22Rv1 (cell line): ENCODE measurements at regions not wholly inside any gene's neighbourhood (a gene's known extent, or its start where the extent isn't known, plus 50 kb on each side); places are given as distances from the start of the nearest gene placed in this dataset.

Experiments
- H3K27ac ChIP-seq: fragments of 450-650 bp; 2 replicates; pipeline ENCODE4 v1.5.1; 2017
- ZFX ChIP-seq: fragments of 450-650 bp; IDR thresholded peaks from 2 replicates; pipeline ENCODE4 v1.6.1; 2017; ENCODE audit warnings: antibody characterized with exemption, borderline replicate concordance
- TF ChIP-seq, protein P1 (sequence below): fragments of 450-650 bp; IDR thresholded peaks from 2 replicates; pipeline ENCODE4 v1.5.1; 2017; ENCODE audit warnings: mild to moderate bottlenecking

DNA sequence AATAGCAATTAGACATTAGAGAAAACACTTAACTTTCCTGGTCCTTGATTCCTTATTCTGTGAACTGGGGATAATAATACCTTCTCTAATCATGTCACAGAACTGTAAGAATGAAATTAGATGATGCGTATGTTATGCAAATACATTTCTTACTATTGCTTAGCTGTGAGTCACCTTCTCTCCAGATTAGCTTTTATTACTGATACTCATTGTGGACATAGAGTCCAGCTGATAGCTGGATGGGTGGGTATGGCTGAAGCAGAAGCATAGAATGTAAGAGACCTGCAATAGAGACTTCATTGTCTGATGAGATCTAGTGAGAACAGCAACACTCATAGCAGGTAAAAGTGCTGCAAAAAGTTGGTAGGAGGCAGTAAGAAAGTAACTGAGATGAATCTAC is 437.2 kb upstream of the ZFP42 start:
- no peak overlapping the region for H3K27ac ChIP-seq
- no peak for TF ChIP-seq ZFX
- TF ChIP-seq, protein P1, sequence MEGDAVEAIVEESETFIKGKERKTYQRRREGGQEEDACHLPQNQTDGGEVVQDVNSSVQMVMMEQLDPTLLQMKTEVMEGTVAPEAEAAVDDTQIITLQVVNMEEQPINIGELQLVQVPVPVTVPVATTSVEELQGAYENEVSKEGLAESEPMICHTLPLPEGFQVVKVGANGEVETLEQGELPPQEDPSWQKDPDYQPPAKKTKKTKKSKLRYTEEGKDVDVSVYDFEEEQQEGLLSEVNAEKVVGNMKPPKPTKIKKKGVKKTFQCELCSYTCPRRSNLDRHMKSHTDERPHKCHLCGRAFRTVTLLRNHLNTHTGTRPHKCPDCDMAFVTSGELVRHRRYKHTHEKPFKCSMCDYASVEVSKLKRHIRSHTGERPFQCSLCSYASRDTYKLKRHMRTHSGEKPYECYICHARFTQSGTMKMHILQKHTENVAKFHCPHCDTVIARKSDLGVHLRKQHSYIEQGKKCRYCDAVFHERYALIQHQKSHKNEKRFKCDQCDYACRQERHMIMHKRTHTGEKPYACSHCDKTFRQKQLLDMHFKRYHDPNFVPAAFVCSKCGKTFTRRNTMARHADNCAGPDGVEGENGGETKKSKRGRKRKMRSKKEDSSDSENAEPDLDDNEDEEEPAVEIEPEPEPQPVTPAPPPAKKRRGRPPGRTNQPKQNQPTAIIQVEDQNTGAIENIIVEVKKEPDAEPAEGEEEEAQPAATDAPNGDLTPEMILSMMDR = no peak

DNA sequence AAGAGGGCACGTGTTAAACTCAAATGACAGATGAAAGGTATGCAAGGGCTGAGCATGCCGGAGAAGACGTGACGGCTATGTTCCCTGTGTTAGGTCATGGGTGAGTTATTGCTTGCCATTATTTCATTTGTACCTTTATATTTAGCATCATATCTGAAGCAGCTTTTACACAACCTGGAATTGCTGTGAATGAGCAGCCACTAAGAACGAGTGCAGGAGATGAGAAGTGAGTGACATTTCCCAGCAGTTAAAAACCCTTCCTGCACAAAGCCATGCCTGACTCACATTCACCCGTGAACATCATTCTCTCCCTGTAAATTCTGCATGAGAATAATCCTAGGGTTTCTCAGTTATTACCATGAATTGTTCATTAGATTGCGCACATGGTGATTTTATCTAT is 433.2 kb upstream of the ZFP42 start:
- no peak overlapping the region for H3K27ac ChIP-seq
- TF ChIP-seq, protein P1 = no peak
- no peak for TF ChIP-seq ZFX

DNA sequence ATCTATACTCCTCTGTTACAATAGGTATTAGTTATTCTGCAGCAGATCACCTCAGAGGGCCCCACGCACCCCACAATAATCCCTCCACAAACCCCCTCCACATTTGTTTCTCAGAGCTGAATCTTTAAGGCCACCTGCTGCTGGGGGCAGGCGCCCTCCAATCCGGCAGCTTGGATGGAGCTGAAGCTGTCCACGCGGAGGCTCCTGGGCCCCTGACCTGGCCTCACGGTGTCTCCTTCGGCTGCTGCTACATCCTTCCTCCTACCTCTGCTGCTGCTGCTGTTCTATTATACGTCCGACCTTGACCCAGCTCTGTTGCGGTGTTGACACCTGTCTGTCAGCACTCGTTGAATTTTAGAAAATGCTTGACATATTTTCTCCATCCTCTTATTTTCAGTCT is 430.2 kb upstream of the ZFP42 start:
- H3K27ac ChIP-seq = no peak overlapping the region
- no peak for TF ChIP-seq ZFX
- TF ChIP-seq, protein P1 = no peak

DNA sequence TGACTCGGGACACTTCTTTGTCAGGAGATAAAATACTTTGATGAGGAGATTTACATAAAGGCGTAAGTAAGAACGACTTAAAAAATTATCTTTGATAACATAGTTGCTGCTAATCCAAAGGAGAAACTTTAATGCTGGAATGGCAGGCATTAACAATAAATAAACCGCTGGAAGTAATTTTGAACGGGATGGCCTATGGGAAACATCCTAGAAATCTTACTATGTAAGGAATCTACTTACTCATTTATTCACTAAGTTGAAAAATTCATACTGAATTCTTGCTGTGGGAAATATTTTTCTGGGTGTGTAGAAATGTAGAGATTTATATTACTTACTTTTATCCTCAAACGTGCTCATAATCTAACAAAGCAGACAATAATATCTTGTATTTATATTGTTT is 425.7 kb upstream of the ZFP42 start:
- no peak for TF ChIP-seq ZFX
- TF ChIP-seq, protein P1 = no peak
- no peak overlapping the region for H3K27ac ChIP-seq

DNA sequence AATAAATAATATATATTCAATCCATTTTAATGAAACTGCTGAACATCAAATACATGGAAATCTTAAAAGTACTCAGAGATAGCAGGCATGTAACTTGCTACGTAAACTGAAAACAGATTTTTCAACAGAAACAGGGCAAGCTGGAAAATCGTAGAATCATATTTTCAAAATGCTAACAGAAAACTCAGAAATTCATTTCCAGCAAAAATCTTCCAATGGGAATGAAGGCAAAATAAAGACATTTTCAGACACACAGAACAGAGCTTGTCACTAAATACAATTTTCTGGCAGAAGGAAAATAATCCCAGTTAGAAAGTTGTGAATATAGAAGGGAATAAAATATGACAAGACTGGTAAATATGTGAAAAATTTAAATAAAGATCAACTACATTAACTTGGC is 419.9 kb upstream of the ZFP42 start:
- TF ChIP-seq, protein P1 = no peak
- no peak for TF ChIP-seq ZFX
- no peak overlapping the region for H3K27ac ChIP-seq

DNA sequence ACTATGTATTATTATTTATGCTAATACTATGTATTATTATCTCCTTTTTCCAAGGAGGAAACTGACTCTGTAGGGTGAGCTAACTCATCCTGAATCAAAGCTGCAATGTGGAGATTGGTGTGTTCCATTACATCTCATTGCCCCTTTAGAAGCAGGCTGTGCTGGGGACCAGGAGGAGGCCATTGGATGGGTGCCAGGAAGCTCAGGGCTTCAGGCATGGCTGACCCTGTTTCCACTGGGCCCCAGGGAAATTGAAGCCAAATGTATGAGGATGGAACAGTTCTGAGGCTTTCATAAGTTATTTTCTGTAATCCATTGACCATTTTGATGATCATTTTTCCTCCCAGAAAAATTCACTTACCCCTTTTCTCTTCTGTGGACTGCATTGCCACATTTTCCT is 418.8 kb upstream of the ZFP42 start:
- no peak overlapping the region for H3K27ac ChIP-seq
- TF ChIP-seq ZFX = no peak
- TF ChIP-seq, protein P1 = no peak

DNA sequence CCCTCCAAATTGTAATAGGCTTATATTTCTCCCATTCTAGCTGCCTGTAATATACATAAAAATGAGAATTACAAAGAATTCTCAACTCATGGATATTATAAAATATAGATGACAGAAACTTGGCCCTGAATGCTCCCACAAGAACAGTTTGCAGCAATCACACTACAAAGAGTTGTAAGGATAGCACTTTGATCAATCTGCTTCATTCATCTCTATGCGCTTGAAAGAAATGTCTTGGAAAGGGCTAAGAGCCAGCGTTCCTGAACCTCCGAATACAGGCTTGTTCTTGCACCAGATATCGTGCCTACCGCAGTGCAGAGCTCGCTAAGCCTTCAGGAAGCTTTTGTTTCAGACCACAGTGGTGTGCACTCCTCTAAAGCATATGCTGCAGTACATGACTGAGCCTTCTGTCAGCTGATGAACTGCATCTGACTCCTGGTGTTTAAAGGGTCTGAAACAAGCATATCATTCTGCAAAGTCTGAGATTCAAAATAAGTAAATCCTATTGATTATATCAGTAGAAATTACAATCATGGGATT is 417.6 kb upstream of the ZFP42 start:
- no peak for TF ChIP-seq ZFX
- TF ChIP-seq, protein P1 = no peak
- H3K27ac ChIP-seq = no peak overlapping the region
